ENCODE measurements at regions not wholly inside any gene's neighbourhood (a gene's known extent, or its start where the extent isn't known, plus 50 kb on each side); places are given as distances from the start of the nearest gene placed in this dataset.

DNA sequence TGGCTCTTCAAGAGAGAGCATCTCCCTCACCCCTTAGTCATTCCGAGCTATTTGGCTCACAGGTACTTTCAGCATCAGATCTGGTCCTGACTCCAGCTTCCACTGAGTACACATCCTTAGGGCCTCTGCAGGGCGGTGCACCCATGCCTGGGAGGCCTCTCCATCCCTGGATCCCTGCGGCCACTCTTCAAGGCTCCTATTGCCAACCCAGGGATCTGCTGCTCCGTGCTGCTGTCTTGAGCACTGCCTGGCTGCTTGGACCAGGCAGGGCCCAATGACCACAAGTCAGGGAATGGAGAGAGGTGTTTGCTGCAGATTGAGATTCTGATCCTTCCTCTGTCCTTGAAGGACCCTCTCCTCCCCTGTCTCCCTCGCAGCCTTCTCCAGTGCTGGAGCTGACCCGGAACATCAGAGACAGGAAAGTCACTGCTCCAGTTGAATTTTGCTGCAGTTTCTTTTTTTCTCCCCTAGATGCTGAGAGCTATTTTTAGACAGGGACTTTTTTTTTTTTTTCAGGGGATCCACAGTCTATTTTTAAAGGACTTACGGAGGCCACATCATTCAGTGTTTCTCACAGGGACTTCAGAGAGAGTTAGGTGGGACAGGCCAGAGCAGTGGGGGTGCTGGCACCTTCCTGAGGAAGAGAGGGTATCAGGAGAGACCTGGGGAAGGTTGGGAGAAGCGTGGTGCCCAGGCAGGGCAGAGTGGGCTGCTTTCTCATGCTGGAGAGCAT, 50.1 kb upstream of the KCNA1 start:
- Histone ChIP-seq H3K9me3 (ENCODE audit: control insufficient read depth, low read length) (no peaks in the 10 kb centered on the region), H3K27me3 (replicated peaks; ENCODE audit: control insufficient read depth, insufficient read depth, low read length) (peaks cover 37% of the 10 kb centered on the region), H3K9ac (ENCODE audit: low read length) (no peak overlapping the region), H3K4me1 (ENCODE audit: control insufficient read depth, insufficient read depth, low read length) (peaks cover 15% of the 10 kb centered on the region), H3K4me3 (ENCODE audit: low read length) (no peak overlapping the region), H3K36me3 (ENCODE audit: control insufficient read depth, insufficient read depth, low read length, severe bottlenecking) (no peaks in the 10 kb centered on the region)
- no peak for DNase-seq (ENCODE audit: low read depth)

Data from adipocyte (in vitro differentiated cells).